GM23338 (cell line): ENCODE measurements at regions not wholly inside any gene's neighbourhood (a gene's known extent, or its start where the extent isn't known, plus 50 kb on each side); places are given as distances from the start of the nearest gene placed in this dataset.

Source experiments
- ATAC-seq: fragments of 200-7000 bp; cut with Tn5 transposase; 3 replicates; pipeline ENCODE4 v1.9.1; 2020
- DNase-seq: peaks from one replicate; pipeline ENCODE4 v3.0.0-alpha.2; 2015; ENCODE audit warnings: low spot score
- H2AFZ ChIP-seq: fragments of 200-600 bp; sonication (generic); 2 replicates; pipeline ENCODE4 v1.8.0; 2016; ENCODE audit warnings: antibody characterized with exemption, mild to moderate bottlenecking, moderate library complexity
- H3F3A ChIP-seq: fragments of 200-600 bp; sonication (generic); replicated peaks from 2 replicates; pipeline ENCODE4 v1.8.0; 2017; ENCODE audit warnings: antibody characterized with exemption, mixed run types, low read depth
- H3K27ac ChIP-seq: fragments of 200-600 bp; sonication (generic); 2 replicates; pipeline ENCODE4 v1.6.1; 2016; ENCODE audit warnings: low read depth
- H3K27me3 ChIP-seq: fragments of 200-600 bp; sonication (generic); 2 replicates; pipeline ENCODE4 v1.8.0; 2016; ENCODE audit warnings: mild to moderate bottlenecking, mixed run types, moderate library complexity; ENCODE audit not compliant: insufficient read depth
- H3K36me3 ChIP-seq: fragments of 200-600 bp; sonication (generic); 2 replicates; pipeline ENCODE4 v1.8.0; 2016; ENCODE audit warnings: mild to moderate bottlenecking; ENCODE audit not compliant: insufficient read depth
- H3K4me1 ChIP-seq: fragments of 200-600 bp; sonication (generic); 2 replicates; pipeline ENCODE4 v1.8.0; 2016; ENCODE audit warnings: mild to moderate bottlenecking, moderate library complexity; ENCODE audit not compliant: insufficient read depth
- H3K4me2 ChIP-seq: fragments of 200-600 bp; sonication (generic); 2 replicates; pipeline ENCODE4 v1.7.1; 2017; ENCODE audit warnings: mixed run types
- H3K4me3 ChIP-seq: fragments of 200-600 bp; sonication (generic); 2 replicates; pipeline ENCODE4 v1.6.1; 2016; ENCODE audit warnings: mixed run types
- H3K79me2 ChIP-seq: fragments of 200-600 bp; sonication (generic); replicated peaks from 2 replicates; pipeline ENCODE4 v1.8.0; 2017; ENCODE audit warnings: mild to moderate bottlenecking; ENCODE audit not compliant: insufficient read depth
- H3K9me2 ChIP-seq: fragments of 200-600 bp; sonication (generic); 2 replicates; pipeline ENCODE4 v1.8.0; 2017; ENCODE audit not compliant: insufficient read depth
- H4K20me1 ChIP-seq: fragments of 200-600 bp; sonication (generic); replicated peaks from 2 replicates; pipeline ENCODE4 v1.8.0; 2017; ENCODE audit warnings: mild to moderate bottlenecking; ENCODE audit not compliant: insufficient read depth
- H3K27ac Mint-ChIP-seq: 2 replicates; pipeline ENCODE4 v1.8.0; 2020; ENCODE audit warnings: inconsistent platforms, mild to moderate bottlenecking, moderate library complexity, mixed read lengths
- H3K27me3 Mint-ChIP-seq: 3 replicates; pipeline ENCODE4 v1.8.0; 2022; ENCODE audit warnings: low read depth, mild to moderate bottlenecking, moderate library complexity, mixed read lengths, inconsistent platforms; ENCODE audit not compliant: insufficient read depth, poor library complexity
- H3K36me3 Mint-ChIP-seq: 3 replicates; pipeline ENCODE4 v1.8.0; 2021; ENCODE audit warnings: low read depth, mild to moderate bottlenecking, inconsistent platforms, moderate library complexity, mixed read lengths
- H3K4me1 Mint-ChIP-seq: 3 replicates; pipeline ENCODE4 v1.8.0; 2020; ENCODE audit warnings: mild to moderate bottlenecking, inconsistent platforms, mixed read lengths
- H3K4me3 Mint-ChIP-seq: 3 replicates; pipeline ENCODE4 v1.8.0; 2021; ENCODE audit warnings: moderate library complexity, mild to moderate bottlenecking, inconsistent platforms, mixed read lengths
- H3K9me3 Mint-ChIP-seq: 3 replicates; pipeline ENCODE4 v1.8.0; 2020; ENCODE audit warnings: moderate library complexity, mild to moderate bottlenecking, inconsistent platforms, mixed read lengths
- CREB1 ChIP-seq: fragments of 250-450 bp; sonication (Bioruptor Pico); IDR thresholded peaks from 2 replicates; pipeline ENCODE4 v1.5.0; 2020; ENCODE audit warnings: low read depth, mild to moderate bottlenecking, moderate library complexity
- CTCF ChIP-seq, 2 experiments: fragments of 200-600 bp in 1 of 2; sonication (generic) in 1 of 2; conservative IDR thresholded peaks; 2 replicates each; pipeline versions ENCODE4 v1.5.1 to v1.6.1; 2016 to 2017; ENCODE audit warnings: antibody characterized with exemption in 2 of 2, low read depth in 2 of 2, mild to moderate bottlenecking in 2 of 2, moderate library complexity in 1 of 2
- ETS1 ChIP-seq: IDR thresholded peaks from 2 replicates; pipeline ENCODE4 v1.6.1; 2016; ENCODE audit warnings: antibody characterized with exemption
- EZH2 ChIP-seq: fragments of 200-600 bp; sonication (generic); IDR thresholded peaks from one replicate; pipeline ENCODE4 v1.8.0; 2017; ENCODE audit warnings: antibody characterized with exemption, mild to moderate bottlenecking, low read depth; ENCODE audit not compliant: unreplicated experiment
- EZH2phosphoT487 ChIP-seq: fragments of 200-600 bp; sonication (generic); IDR thresholded peaks from one replicate; pipeline ENCODE4 v1.8.1; 2018; ENCODE audit warnings: antibody characterized with exemption; ENCODE audit not compliant: unreplicated experiment
- JUNB ChIP-seq: IDR thresholded peaks from one replicate; pipeline ENCODE4 v1.6.1; 2016; ENCODE audit warnings: antibody characterized with exemption; ENCODE audit not compliant: unreplicated experiment
- NANOG ChIP-seq: IDR thresholded peaks from 2 replicates; pipeline ENCODE4 v1.6.1; 2016; ENCODE audit warnings: antibody characterized with exemption, borderline replicate concordance
- POLR2AphosphoS5 ChIP-seq: IDR thresholded peaks from 2 replicates; pipeline ENCODE4 v1.6.1; 2016; ENCODE audit warnings: antibody characterized with exemption, low read depth
- STAT1 ChIP-seq: IDR thresholded peaks from one replicate; pipeline ENCODE4 v1.6.1; 2016; ENCODE audit warnings: antibody characterized with exemption; ENCODE audit not compliant: unreplicated experiment
- ZNF114 ChIP-seq: fragments of 250-450 bp; sonication (Bioruptor Pico); IDR thresholded peaks from 2 replicates; pipeline ENCODE4 v1.5.0; 2020; ENCODE audit warnings: mild to moderate bottlenecking, moderate library complexity
- ZNF331 ChIP-seq: fragments of 250-450 bp; sonication (Bioruptor Pico); IDR thresholded peaks from 2 replicates; pipeline ENCODE4 v1.5.0; 2020; ENCODE audit warnings: low read depth, mild to moderate bottlenecking, moderate library complexity
- ZNF462 ChIP-seq: fragments of 250-450 bp; sonication (Bioruptor Pico); IDR thresholded peaks from 2 replicates; pipeline ENCODE4 v1.5.0; 2020; ENCODE audit warnings: mild to moderate bottlenecking, moderate library complexity
- TF ChIP-seq, protein P1 (sequence below): IDR thresholded peaks from one replicate; pipeline ENCODE4 v1.6.1; 2018; ENCODE audit warnings: antibody characterized with exemption; ENCODE audit not compliant: unreplicated experiment

DNA sequence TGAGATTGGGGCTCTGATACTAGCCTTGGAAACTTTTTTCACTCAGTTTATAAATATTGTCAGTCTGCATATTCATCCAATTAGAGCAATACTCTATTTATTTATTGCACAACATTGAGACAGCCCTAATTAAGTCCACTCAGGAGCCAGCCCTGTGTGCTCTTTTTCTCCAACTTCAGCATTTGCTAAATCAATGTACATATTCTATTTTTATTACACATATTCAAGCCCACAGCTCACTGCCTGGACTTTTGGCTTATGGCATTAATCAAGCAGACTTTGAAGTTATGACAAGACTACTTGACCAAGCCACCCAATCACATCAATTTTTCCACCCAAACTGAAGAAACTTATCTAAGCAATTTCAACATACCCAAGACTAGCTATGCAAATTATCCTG is 215.5 kb downstream of the RPS4Y2 start:
- Histone ChIP-seq H3K4me2 (no peak overlapping the region), H3K79me2 (no peaks in the 10 kb centered on the region), H3K36me3 (no peaks in the 10 kb centered on the region), H3K4me3 (no peak overlapping the region), H3K9me2 (no peaks in the 10 kb centered on the region), H2AFZ (no peak overlapping the region), H3K27ac (no peak overlapping the region), H3F3A (no peaks in the 10 kb centered on the region), H3K4me1 (no peaks in the 10 kb centered on the region), H4K20me1 (no peaks in the 10 kb centered on the region), H3K27me3 (no peaks in the 10 kb centered on the region)
- H3K27ac Mint-ChIP-seq, result no peak overlapping the region
- H3K27me3 Mint-ChIP-seq, result no peaks in the 10 kb centered on the region
- H3K4me1 Mint-ChIP-seq, result no peaks in the 10 kb centered on the region
- no peak for TF ChIP-seq ZNF462 (CRISPR knock-in tag)
- no peak for TF ChIP-seq NANOG
- no peak for TF ChIP-seq ETS1
- no peak for TF ChIP-seq CTCF (conservative IDR thresholded peaks at IDR 0.05; ENCODE audit: low read depth in 2 of 2)
- TF ChIP-seq STAT1, result no peak
- no peak for TF ChIP-seq JUNB
- no peak for TF ChIP-seq POLR2AphosphoS5
- no peak for TF ChIP-seq EZH2phosphoT487
- no peak for TF ChIP-seq ZNF331 (CRISPR knock-in tag)
- no peak for TF ChIP-seq ZNF114
- TF ChIP-seq EZH2, result no peak
- no peak for TF ChIP-seq CREB1 (CRISPR knock-in tag)
- TF ChIP-seq, protein P1, sequence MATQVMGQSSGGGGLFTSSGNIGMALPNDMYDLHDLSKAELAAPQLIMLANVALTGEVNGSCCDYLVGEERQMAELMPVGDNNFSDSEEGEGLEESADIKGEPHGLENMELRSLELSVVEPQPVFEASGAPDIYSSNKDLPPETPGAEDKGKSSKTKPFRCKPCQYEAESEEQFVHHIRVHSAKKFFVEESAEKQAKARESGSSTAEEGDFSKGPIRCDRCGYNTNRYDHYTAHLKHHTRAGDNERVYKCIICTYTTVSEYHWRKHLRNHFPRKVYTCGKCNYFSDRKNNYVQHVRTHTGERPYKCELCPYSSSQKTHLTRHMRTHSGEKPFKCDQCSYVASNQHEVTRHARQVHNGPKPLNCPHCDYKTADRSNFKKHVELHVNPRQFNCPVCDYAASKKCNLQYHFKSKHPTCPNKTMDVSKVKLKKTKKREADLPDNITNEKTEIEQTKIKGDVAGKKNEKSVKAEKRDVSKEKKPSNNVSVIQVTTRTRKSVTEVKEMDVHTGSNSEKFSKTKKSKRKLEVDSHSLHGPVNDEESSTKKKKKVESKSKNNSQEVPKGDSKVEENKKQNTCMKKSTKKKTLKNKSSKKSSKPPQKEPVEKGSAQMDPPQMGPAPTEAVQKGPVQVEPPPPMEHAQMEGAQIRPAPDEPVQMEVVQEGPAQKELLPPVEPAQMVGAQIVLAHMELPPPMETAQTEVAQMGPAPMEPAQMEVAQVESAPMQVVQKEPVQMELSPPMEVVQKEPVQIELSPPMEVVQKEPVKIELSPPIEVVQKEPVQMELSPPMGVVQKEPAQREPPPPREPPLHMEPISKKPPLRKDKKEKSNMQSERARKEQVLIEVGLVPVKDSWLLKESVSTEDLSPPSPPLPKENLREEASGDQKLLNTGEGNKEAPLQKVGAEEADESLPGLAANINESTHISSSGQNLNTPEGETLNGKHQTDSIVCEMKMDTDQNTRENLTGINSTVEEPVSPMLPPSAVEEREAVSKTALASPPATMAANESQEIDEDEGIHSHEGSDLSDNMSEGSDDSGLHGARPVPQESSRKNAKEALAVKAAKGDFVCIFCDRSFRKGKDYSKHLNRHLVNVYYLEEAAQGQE, result no peak
- H3K9me3 Mint-ChIP-seq, result peaks cover 75% of the 10 kb centered on the region
- DNase-seq, result no peak
- ATAC-seq, result no peak
- no peaks in the 10 kb centered on the region for H3K36me3 Mint-ChIP-seq
- no peak overlapping the region for H3K4me3 Mint-ChIP-seq
